Ascending aorta (tissue), 2 donors: ENCODE measurements at regions not wholly inside any gene's neighbourhood (a gene's known extent, or its start where the extent isn't known, plus 50 kb on each side); places are given as distances from the start of the nearest gene placed in this dataset.
A peak's percentile ranks its signal among the peaks of the same experiment; 100 is the strongest.

Experiments
- DNase-seq, 2 donors: peaks; one replicate each; pipeline ENCODE4 v3.0.0-alpha.2; 2019; ENCODE audit warnings: low spot score in 2 of 2
- H3K27ac ChIP-seq, 2 donors: fragments of 200-600 bp; sonication (generic); one replicate each; pipeline ENCODE4 v1.5.1; 2016 to 2017; ENCODE audit warnings: mild to moderate bottlenecking in 1 of 2
- H3K27me3 ChIP-seq: fragments of 200-600 bp; sonication (generic); one replicate; pipeline ENCODE4 v1.5.1; 2017
- H3K36me3 ChIP-seq, 2 donors: fragments of 200-600 bp; sonication (generic); one replicate each; pipeline ENCODE4 v1.5.1; 2016
- H3K4me1 ChIP-seq, 2 donors: fragments of 200-600 bp; sonication (generic); one replicate each; pipeline ENCODE4 v1.5.1; 2016 to 2017; ENCODE audit warnings: mild to moderate bottlenecking in 1 of 2
- H3K4me3 ChIP-seq, 2 donors: fragments of 200-600 bp; sonication (generic); one replicate each; pipeline ENCODE4 v1.5.1; 2016 to 2017; ENCODE audit warnings: mild to moderate bottlenecking in 1 of 2
- H3K9me3 ChIP-seq, 2 donors: fragments of 200-600 bp; sonication (generic); one replicate each; pipeline ENCODE4 v1.5.1; 2016
- CTCF ChIP-seq, 3 experiments: fragments of 200-600 bp in 2 of 3; fragments of 450-650 bp in 1 of 3; sonication (generic) in 2 of 3; IDR thresholded peaks; one replicate each; pipeline ENCODE4 v1.5.1; 2016 to 2019; ENCODE audit warnings: antibody characterized with exemption in 3 of 3, mild to moderate bottlenecking in 1 of 3, moderate library complexity in 1 of 3
- intact Hi-C: fragments of 100-400 bp; cut with DNase I; formaldehyde crosslinking; loops from one replicate; pipeline ENCODE4 v1.15.1; 2023

GRCh38 chr2:8482432-8482831 is 199.4 kb upstream of the ID2 start:
- Histone ChIP-seq H3K27ac (no peak overlapping the region), H3K9me3 (no peaks in the 10 kb centered on the region), H3K27me3 (no peaks in the 10 kb centered on the region), H3K4me1 (no peaks in the 10 kb centered on the region), H3K4me3 (no peak overlapping the region), H3K36me3 (no peaks in the 10 kb centered on the region)
- intact Hi-C loops: no loop called here
- no peak for DNase-seq
- TF ChIP-seq CTCF (IDR thresholded peaks at IDR 0.05): no peak

GRCh38 chr2:8484502-8485283 is 197.2 kb upstream of the ID2 start:
- no peak for TF ChIP-seq CTCF (IDR thresholded peaks at IDR 0.05)
- Histone ChIP-seq H3K27ac (no peak overlapping the region), H3K27me3 (no peaks in the 10 kb centered on the region), H3K4me1 (no peaks in the 10 kb centered on the region), H3K4me3 (no peak overlapping the region), H3K36me3 (no peaks in the 10 kb centered on the region), H3K9me3 (no peaks in the 10 kb centered on the region)
- intact Hi-C loops: no loop called here
- DNase-seq: no peak

- Histone ChIP-seq H3K27ac (no peak overlapping the region), H3K4me3 (no peak overlapping the region), H3K9me3 (no peaks in the 10 kb centered on the region), H3K36me3 (no peaks in the 10 kb centered on the region), H3K27me3 (no peaks in the 10 kb centered on the region), H3K4me1 (peaks cover 0 to 4% of the 10 kb centered on the region in 2 donors)
- no peak for TF ChIP-seq CTCF (IDR thresholded peaks at IDR 0.05)
- intact Hi-C loops: no loop called here
- no peak for DNase-seq
Measured at GRCh38 chr2:8485736-8486135, 196.1 kb upstream of the ID2 start.

- intact Hi-C loops: no loop called here
- no peak overlapping the region for H3K4me3 ChIP-seq
- H3K27ac ChIP-seq: no peak overlapping the region
- no peak for DNase-seq
- H3K36me3 ChIP-seq: no peaks in the 10 kb centered on the region
- H3K4me1 ChIP-seq: peaks cover 0 to 4% of the 10 kb centered on the region in 2 donors
- TF ChIP-seq CTCF (IDR thresholded peaks at IDR 0.05): no peak
- H3K9me3 ChIP-seq: no peaks in the 10 kb centered on the region
- H3K27me3 ChIP-seq: no peaks in the 10 kb centered on the region
Measured at GRCh38 chr2:8486141-8486540, 195.7 kb upstream of the ID2 start.

GRCh38 chr2:8487461-8487932 is 194.4 kb upstream of the ID2 start:
- no peak for TF ChIP-seq CTCF (IDR thresholded peaks at IDR 0.05)
- no peaks in the 10 kb centered on the region for H3K27me3 ChIP-seq
- no peaks in the 10 kb centered on the region for H3K36me3 ChIP-seq
- intact Hi-C loops: no loop called here
- H3K4me1 ChIP-seq: peaks cover 0 to 4% of the 10 kb centered on the region in 2 donors
- no peak for DNase-seq
- H3K27ac ChIP-seq: no peak overlapping the region
- no peaks in the 10 kb centered on the region for H3K9me3 ChIP-seq
- peak overlapping the region in 1 of 2 donors; percentile 2 for H3K4me3 ChIP-seq
